Gastroesophageal sphincter (tissue), 3 donors: ENCODE measurements at regions not wholly inside any gene's neighbourhood (a gene's known extent, or its start where the extent isn't known, plus 50 kb on each side); places are given as distances from the start of the nearest gene placed in this dataset.

Experiments used
- EP300 ChIP-seq: sonication (generic); formaldehyde crosslinking; IDR thresholded peaks from one replicate; pipeline ENCODE4 v1.6.1; 2017; ENCODE audit warnings: antibody characterized with exemption, mild to moderate bottlenecking
- POLR2A ChIP-seq, 2 donors: fragments of 450-650 bp; IDR thresholded peaks; one replicate each; pipeline ENCODE4 v1.6.1; 2017; ENCODE audit warnings: antibody characterized with exemption in 2 of 2, mild to moderate bottlenecking in 2 of 2, moderate library complexity in 1 of 2
- POLR2AphosphoS5 ChIP-seq: sonication (generic); formaldehyde crosslinking; IDR thresholded peaks from one replicate; pipeline ENCODE4 v1.6.1; 2017; ENCODE audit warnings: antibody characterized with exemption
- TF ChIP-seq, protein P1 (sequence below), 4 experiments: fragments of 200-600 bp in 2 of 4; fragments of 450-650 bp in 2 of 4; sonication (generic) in 1 of 4; IDR thresholded peaks; one replicate each; pipeline ENCODE4 v1.5.1; 2017 to 2019; ENCODE audit warnings: antibody characterized with exemption in 4 of 4, mild to moderate bottlenecking in 2 of 4, moderate library complexity in 2 of 4

DNA sequence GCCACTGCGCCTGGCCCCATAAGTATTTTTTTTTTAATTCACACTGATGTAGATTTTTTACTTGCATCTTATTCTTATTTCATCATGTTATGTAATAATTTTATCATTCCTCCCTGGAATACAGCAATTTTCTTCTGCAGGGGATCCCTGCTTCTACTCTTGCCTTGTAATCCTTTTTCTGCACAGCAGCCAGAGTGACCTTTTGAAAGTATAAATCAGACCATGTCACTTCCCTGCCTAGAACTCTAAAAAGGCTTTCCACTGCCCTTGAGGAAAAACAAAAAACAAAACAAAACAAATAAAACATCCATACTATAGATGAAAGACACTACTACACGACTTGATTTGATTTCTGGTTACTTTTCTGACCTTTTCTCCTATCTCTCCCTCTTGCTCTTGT lies 1334.7 kb downstream of the REEP3 start:
- TF ChIP-seq, protein P1, sequence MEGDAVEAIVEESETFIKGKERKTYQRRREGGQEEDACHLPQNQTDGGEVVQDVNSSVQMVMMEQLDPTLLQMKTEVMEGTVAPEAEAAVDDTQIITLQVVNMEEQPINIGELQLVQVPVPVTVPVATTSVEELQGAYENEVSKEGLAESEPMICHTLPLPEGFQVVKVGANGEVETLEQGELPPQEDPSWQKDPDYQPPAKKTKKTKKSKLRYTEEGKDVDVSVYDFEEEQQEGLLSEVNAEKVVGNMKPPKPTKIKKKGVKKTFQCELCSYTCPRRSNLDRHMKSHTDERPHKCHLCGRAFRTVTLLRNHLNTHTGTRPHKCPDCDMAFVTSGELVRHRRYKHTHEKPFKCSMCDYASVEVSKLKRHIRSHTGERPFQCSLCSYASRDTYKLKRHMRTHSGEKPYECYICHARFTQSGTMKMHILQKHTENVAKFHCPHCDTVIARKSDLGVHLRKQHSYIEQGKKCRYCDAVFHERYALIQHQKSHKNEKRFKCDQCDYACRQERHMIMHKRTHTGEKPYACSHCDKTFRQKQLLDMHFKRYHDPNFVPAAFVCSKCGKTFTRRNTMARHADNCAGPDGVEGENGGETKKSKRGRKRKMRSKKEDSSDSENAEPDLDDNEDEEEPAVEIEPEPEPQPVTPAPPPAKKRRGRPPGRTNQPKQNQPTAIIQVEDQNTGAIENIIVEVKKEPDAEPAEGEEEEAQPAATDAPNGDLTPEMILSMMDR (IDR thresholded peaks at IDR 0.05) = no peak
- TF ChIP-seq EP300 (no peak), POLR2AphosphoS5 (no peak), POLR2A (IDR thresholded peaks at IDR 0.05) (no peak)
